Hematopoietic multipotent progenitor cell treated with erythropoietin and hydrocortisone succinate and interleukin-3 and kit ligand, for 17 days (in vitro differentiated cells): ENCODE measurements at regions not wholly inside any gene's neighbourhood (a gene's known extent, or its start where the extent isn't known, plus 50 kb on each side); places are given as distances from the start of the nearest gene placed in this dataset.

Experiments used
- DNase-seq: peaks from one replicate; pipeline ENCODE4 v3.0.0-alpha.2; 2015; ENCODE audit warnings: low spot score

GRCh38 chr16:73526011-73526804, 478.3 kb upstream of the ZFHX3 start:
- no peak for DNase-seq

- DNase-seq = no peak
Measured at GRCh38 chr16:73523209-73523608, 475.3 kb upstream of the ZFHX3 start.

GRCh38 chr16:73521499-73521898, 473.6 kb upstream of the ZFHX3 start:
- no peak for DNase-seq

GRCh38 chr16:73515616-73516015, 467.7 kb upstream of the ZFHX3 start:
- DNase-seq = no peak

GRCh38 chr16:73510852-73511251, 462.9 kb upstream of the ZFHX3 start:
- no peak for DNase-seq

GRCh38 chr16:73506568-73507056, 458.7 kb upstream of the ZFHX3 start:
- no peak for DNase-seq

- no peak for DNase-seq
Measured at GRCh38 chr16:73505577-73505976, 457.6 kb upstream of the ZFHX3 start.

GRCh38 chr16:73504591-73505575, 457.0 kb upstream of the ZFHX3 start:
- no peak for DNase-seq

- DNase-seq = no peak
Measured at GRCh38 chr16:73503093-73503492, 455.2 kb upstream of the ZFHX3 start.

- DNase-seq = no peak
Measured at GRCh38 chr16:73499276-73499675, 451.3 kb upstream of the ZFHX3 start.

GRCh38 chr16:73485880-73486279, 438.0 kb upstream of the ZFHX3 start:
- DNase-seq = no peak

GRCh38 chr16:73483934-73484711, 436.2 kb upstream of the ZFHX3 start:
- no peak for DNase-seq

- no peak for DNase-seq
Measured at GRCh38 chr16:73483076-73483791, 435.3 kb upstream of the ZFHX3 start.

GRCh38 chr16:73482310-73482709, 434.4 kb upstream of the ZFHX3 start:
- DNase-seq = no peak

- no peak for DNase-seq
Measured at GRCh38 chr16:73480381-73480780, 432.5 kb upstream of the ZFHX3 start.

GRCh38 chr16:73473713-73474112, 425.8 kb upstream of the ZFHX3 start:
- no peak for DNase-seq

GRCh38 chr16:73464834-73465233, 416.9 kb upstream of the ZFHX3 start:
- no peak for DNase-seq

- no peak for DNase-seq
Measured at GRCh38 chr16:73459586-73459985, 411.7 kb upstream of the ZFHX3 start.

- no peak for DNase-seq
Measured at GRCh38 chr16:73457851-73458250, 409.9 kb upstream of the ZFHX3 start.

GRCh38 chr16:73448970-73449369, 401.0 kb upstream of the ZFHX3 start:
- no peak for DNase-seq

- DNase-seq = no peak
Measured at GRCh38 chr16:73447846-73448245, 399.9 kb upstream of the ZFHX3 start.
